ENCODE measurements at regions not wholly inside any gene's neighbourhood (a gene's known extent, or its start where the extent isn't known, plus 50 kb on each side); places are given as distances from the start of the nearest gene placed in this dataset.
A peak's percentile ranks its signal among the peaks of the same experiment; 100 is the strongest.

- no peak overlapping the region for H3K27ac ChIP-seq (ENCODE audit: insufficient read length, low read depth, low read length)
- H2BK12ac ChIP-seq (ENCODE audit: insufficient read length, low read depth, low read length): no peak overlapping the region
- no peaks in the 10 kb centered on the region for H3K79me2 ChIP-seq (ENCODE audit: insufficient read depth, low read length)
- Mint-ChIP-seq H3K27ac (no peak overlapping the region), H3K4me3 (no peak overlapping the region), H3K36me3 (ENCODE audit: insufficient read depth in 1 of 3, low read depth in 3 of 3) (no peaks in the 10 kb centered on the region), H3K9me3 (no peaks in the 10 kb centered on the region), H3K4me1 (no peaks in the 10 kb centered on the region), H3K27me3 (ENCODE audit: low read depth) (peaks cover 3% of the 10 kb centered on the region; the same call in 1 of the 2 replicates)
- no peak overlapping the region for H2BK5ac ChIP-seq (ENCODE audit: insufficient read length, low read length)
- no peak for TF ChIP-seq CTCF (conservative IDR thresholded peaks at IDR 0.05)
- H3K23me2 ChIP-seq (ENCODE audit: insufficient read length, low read depth, low read length, poor library complexity, severe bottlenecking): no peaks in the 10 kb centered on the region
- H3K23ac ChIP-seq (ENCODE audit: insufficient read length, low read depth, low read length): no peak overlapping the region
- no peak overlapping the region for H2BK120ac ChIP-seq (ENCODE audit: low read depth, low read length, poor library complexity, severe bottlenecking)
- no peak overlapping the region for H4K5ac ChIP-seq (ENCODE audit: insufficient read length, low read depth, low read length)
- no CpG with 5 or more reads among the region's 5 CpGs for WGBS (ENCODE audit: extremely low coverage, insufficient read length, low lambda C conversion rate)
- no peak overlapping the region for H3K9ac ChIP-seq (ENCODE audit: extremely low read depth, insufficient read length, low read length)
- no peaks in the 10 kb centered on the region for H4K20me1 ChIP-seq (ENCODE audit: control insufficient read depth, insufficient read depth, insufficient read length)
- no peak overlapping the region for H3K4me2 ChIP-seq (ENCODE audit: insufficient read depth, insufficient read length, low read length)
- no peak overlapping the region for H4K91ac ChIP-seq (ENCODE audit: insufficient read length, low read depth, low read length)
- peak; percentile 6 for DNase-seq
- no peak overlapping the region for H4K8ac ChIP-seq (replicated peaks; ENCODE audit: insufficient read length, low read depth, low read length)
- H3T11ph ChIP-seq (ENCODE audit: low read length): no peak overlapping the region
- no peaks in the 10 kb centered on the region for H3K79me1 ChIP-seq (ENCODE audit: insufficient read depth, low read depth, low read length, poor library complexity, severe bottlenecking)
- no peak overlapping the region for H2BK20ac ChIP-seq (ENCODE audit: low read depth, low read length, poor library complexity, severe bottlenecking)
- no peak overlapping the region for H3K18ac ChIP-seq (ENCODE audit: insufficient read length, low read depth, low read length)
- H3K27me3 ChIP-seq (ENCODE audit: insufficient read depth, low read length): no peaks in the 10 kb centered on the region
- H3K56ac ChIP-seq (ENCODE audit: insufficient read length, low read depth, low read length): no peak overlapping the region
- H2BK15ac ChIP-seq (ENCODE audit: low read depth, low read length): no peak overlapping the region
- H3K14ac ChIP-seq (ENCODE audit: insufficient read depth, low read length): no peak overlapping the region
- no peaks in the 10 kb centered on the region for H3K9me3 ChIP-seq (ENCODE audit: control insufficient read depth, low read depth, low read length)
- no peaks in the 10 kb centered on the region for H3K4me1 ChIP-seq (ENCODE audit: insufficient read depth, low read length)
- no peak overlapping the region for H2AK5ac ChIP-seq (ENCODE audit: insufficient read length, low read length)
- H3K4ac ChIP-seq (ENCODE audit: low read depth, low read length): no peak overlapping the region
- H2AFZ ChIP-seq (ENCODE audit: low read length): no peak overlapping the region
These were observed 89.6 kb downstream of the TTC32 start for GRCh38 chr2:19812166-19812565.

All from H9 (cell line).